ENCODE measurements at regions not wholly inside any gene's neighbourhood (a gene's known extent, or its start where the extent isn't known, plus 50 kb on each side); places are given as distances from the start of the nearest gene placed in this dataset.

DNA sequence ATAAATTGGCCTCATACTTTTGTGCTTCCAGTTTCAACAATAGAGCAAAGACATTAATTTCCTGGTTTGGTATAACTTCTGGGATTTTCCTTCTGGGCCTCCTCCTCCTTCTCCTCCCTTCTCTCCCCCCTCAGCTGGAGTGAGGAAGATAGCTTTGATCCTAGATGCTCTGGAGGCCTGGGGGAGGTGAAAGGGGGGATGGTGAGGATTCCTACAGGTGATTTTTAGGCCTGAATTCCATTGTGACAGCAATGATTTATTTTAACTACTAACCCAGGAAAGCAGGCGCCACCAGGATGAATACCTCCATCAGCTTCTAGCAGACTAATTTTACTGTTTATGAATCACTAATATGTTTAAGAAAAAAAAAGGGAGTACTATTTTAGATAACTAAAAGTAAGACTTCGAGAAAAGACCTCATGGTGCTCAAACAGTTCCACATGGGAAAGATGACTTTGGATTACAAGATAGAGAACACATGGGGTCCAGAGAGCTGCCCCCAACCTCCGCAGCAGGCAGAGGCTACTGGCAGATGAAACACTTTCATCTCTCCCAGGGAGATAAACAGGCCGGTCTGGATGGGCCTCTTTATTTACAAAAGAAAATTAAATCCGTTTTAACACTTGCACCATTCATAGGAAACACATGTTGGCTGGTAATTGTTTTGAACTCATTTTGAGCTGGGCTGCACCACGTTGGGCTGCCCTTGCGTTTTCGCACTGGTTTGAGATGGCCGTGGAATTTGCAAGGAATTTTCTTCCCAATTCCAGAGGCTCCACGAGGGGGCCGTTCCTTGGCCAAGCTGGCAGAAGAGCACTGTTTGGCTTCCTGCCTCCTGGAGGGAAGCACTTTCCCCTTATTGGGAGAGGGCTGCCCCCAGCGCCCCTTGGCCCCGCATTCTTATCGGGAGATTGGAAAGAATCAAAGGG, 125.1 kb upstream of the STX18 start:
- TF ChIP-seq ZNF274 (IDR thresholded peaks at IDR 0.05; ENCODE audit: low read depth, low read length) (no peak), YY1 (IDR thresholded peaks at IDR 0.05; ENCODE audit: insufficient read depth, insufficient read length) (no peak), SUZ12 (IDR thresholded peaks at IDR 0.05; ENCODE audit: extremely low read depth, insufficient read depth, insufficient read length) (no peak)
